ENCODE measurements at regions not wholly inside any gene's neighbourhood (a gene's known extent, or its start where the extent isn't known, plus 50 kb on each side); places are given as distances from the start of the nearest gene placed in this dataset.

DNA sequence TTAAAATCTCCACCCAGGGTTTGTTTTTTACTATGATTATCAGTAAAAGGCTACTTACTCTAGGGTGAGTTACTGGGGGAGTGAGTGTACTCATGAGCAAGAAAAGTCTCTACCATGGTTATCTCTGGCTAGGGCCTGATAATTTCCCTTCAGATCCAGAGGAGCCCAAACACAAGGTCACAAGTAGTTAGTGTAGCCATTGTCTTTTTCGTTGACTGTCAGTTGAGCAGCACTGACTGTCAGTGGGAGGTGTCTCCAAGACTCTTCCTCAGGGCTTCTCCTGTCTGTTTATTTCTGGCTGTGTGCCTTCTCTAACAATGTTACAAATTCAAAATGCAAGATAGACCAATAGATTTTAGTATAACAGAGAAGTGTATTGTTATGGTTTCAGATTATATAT, 181.2 kb upstream of the MIS18BP1 start:
- no peak for TF ChIP-seq CTCF (conservative IDR thresholded peaks at IDR 0.05; ENCODE audit: low read depth, low read length)
- no peak for TF ChIP-seq EZH2 (IDR thresholded peaks at IDR 0.05; ENCODE audit: borderline replicate concordance, low read depth, low read length, poor library complexity, severe bottlenecking)

Data from A673 (cell line).